IMR-90 (cell line): ENCODE measurements at regions not wholly inside any gene's neighbourhood (a gene's known extent, or its start where the extent isn't known, plus 50 kb on each side); places are given as distances from the start of the nearest gene placed in this dataset.

Experiments
- BHLHE40 ChIP-seq: fragments of 150-350 bp; IDR thresholded peaks from 2 replicates; pipeline ENCODE4 v1.6.1; 2016; ENCODE audit warnings: mild to moderate bottlenecking, low read depth, low read length
- CEBPB ChIP-seq: IDR thresholded peaks from 2 replicates; pipeline ENCODE4 v1.6.1; 2012; ENCODE audit warnings: low read depth, low read length, improper control_type of control experiment
- CHD1 ChIP-seq: IDR thresholded peaks from 2 replicates; pipeline ENCODE4 v1.6.1; 2012; ENCODE audit warnings: low read depth, low read length, improper control_type of control experiment
- CTCF ChIP-seq: conservative IDR thresholded peaks from 2 replicates; pipeline ENCODE4 v1.5.1; 2012; ENCODE audit warnings: mild to moderate bottlenecking, low read depth, low read length, improper control_type of control experiment
- ELK1 ChIP-seq: fragments of 150-350 bp; IDR thresholded peaks from 2 replicates; pipeline ENCODE4 v1.6.1; 2016; ENCODE audit warnings: low read depth, mild to moderate bottlenecking, low read length, moderate library complexity, borderline replicate concordance
- MAZ ChIP-seq: IDR thresholded peaks from 2 replicates; pipeline ENCODE4 v1.6.1; 2012; ENCODE audit warnings: low read depth, mild to moderate bottlenecking, low read length, improper control_type of control experiment, moderate library complexity, borderline replicate concordance
- POLR2A ChIP-seq: IDR thresholded peaks from 2 replicates; pipeline ENCODE4 v1.6.1; 2012; ENCODE audit warnings: mild to moderate bottlenecking, low read depth, low read length
- RAD21 ChIP-seq: IDR thresholded peaks from 2 replicates; pipeline ENCODE4 v1.6.1; 2012; ENCODE audit warnings: low read length, improper control_type of control experiment

DNA sequence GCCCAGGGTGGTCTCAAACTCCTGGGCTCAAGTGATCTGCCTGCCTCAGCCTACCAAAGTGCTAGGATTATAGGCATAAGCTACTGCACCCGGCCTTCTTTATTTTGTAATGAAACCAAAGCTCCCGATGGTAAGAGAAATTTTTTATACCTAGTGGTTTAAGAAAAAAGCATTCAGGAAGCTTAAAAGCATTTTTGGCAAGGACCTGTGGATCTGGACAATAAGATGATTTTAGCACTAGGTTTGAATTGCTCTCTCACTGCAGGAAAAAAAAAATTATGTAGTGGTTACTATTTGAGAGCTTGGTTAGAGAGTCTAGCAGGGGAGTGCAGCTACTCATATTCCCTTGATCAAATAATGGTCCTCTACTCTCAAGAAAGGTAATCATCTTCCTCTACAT lies 64.9 kb upstream of the PIK3R4 start:
- TF ChIP-seq POLR2A (no peak), CTCF (no peak), ELK1 (no peak), BHLHE40 (no peak), CHD1 (no peak), RAD21 (no peak), CEBPB (no peak), MAZ (no peak)
